ENCODE measurements at regions not wholly inside any gene's neighbourhood (a gene's known extent, or its start where the extent isn't known, plus 50 kb on each side); places are given as distances from the start of the nearest gene placed in this dataset.
"Not testable (repeated sequence)": the region's sequence is repeated elsewhere in the genome, so short reads cannot be mapped to it uniquely, and the experiment has no call there.

DNA sequence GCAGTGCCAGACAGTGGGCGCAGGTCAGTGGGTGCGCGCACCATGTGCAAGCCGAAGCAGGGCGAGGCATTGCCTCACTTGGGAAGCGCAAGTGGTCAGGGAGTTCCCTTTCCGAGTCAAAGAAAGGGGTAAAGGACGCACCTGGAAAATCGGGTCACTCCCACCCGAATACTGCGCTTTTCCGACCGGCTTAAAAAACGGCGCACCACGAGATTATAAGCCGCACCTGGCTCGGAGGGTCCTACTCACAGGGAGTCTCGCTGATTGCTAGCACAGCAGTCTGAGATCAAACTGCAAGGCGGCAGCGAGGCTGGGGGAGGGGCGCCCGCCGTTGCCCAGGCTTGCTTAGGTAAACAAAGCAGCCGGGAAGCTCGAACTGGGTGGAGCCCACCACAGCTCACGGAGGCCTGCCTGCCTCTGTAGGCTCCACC lies 77.9 kb downstream of the NR4A2 start:
- DNase-seq: peak; percentile 0

DNA sequence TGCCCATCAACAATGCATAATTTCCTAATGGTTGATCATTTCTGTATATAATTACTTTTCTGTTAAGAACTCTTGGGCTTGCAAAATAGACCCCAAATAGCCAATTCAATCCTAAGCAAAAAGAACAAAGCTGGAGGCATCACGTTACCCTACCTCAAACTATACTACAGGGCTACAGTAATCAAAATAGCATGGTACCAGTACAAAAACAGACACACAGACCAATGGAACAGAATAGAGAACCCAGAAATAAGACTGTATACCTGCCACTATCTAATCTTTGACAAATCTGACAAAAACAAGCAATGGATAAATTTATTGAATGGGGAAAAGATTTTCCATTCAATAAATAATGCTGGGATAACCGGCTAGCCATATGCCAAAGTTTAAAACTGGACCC lies 78.8 kb downstream of the NR4A2 start:
- DNase-seq: no peak

DNA sequence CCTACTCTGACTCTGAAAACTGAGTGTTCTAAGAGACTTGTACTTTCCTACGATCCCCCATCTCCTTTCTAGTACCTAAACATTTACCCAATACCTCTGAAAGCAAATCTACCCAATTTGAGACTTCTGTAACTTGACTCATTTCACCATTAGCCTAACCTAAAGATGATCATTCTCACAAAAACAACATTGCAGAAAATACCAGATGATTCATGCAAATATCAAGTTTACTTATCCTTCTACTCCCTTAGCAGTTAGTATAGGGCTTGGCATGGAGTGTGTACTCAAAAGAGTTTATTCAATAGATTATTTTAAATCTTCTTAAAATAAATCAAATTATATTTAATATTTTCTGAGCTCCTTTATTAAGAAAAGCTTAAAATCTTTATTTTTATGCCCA lies 89.6 kb downstream of the NR4A2 start:
- no peak for DNase-seq

DNA sequence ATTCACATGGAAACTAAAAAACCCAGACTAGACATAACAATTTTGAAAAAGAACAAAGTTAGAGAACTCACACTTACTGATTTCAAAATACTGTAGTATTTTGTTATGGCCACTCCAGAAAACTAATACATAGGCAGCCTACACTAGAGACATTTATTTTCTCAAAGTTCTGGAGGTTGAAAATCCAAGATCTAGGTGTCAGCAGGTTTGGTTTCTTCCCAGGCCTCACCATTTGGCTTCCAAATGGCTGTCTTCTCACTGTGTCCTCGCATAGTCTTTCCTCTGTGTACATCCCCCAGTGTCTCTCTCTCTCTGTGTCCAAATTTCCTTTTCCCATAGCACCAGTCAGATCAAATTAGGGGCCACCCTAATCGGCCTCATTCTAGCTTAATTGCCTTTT lies 95.0 kb downstream of the NR4A2 start:
- DNase-seq: no peak

DNA sequence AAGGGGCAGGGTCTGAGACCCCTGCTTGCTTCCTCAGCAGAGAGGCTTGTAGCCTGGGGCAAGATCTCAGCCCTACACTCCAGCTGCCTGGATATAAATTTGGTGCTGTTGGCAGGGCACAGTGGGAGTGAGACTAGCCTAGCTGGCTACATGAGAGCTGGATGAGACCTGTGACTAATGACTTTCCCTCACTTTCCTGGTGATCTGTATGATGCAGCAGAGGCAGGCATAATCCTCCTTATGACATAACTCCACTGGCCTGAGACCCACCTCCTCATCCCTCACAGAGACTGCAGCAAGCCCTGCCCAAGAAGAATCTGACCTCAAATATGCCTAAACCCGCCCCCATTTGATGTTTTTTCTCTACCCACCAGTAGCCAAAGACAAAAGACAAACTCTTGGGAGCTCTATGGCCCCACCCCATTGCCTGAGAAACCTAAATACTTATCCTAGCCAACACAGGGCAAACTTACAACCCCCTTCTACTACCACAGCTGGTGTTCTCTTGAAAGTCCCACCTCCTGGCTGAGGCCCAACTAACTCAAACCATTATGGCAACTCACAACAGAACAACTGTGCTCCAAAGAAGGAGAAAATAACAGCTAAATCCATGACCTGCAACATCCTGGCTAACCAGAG lies 102.7 kb downstream of the NR4A2 start:
- no peak for DNase-seq

DNA sequence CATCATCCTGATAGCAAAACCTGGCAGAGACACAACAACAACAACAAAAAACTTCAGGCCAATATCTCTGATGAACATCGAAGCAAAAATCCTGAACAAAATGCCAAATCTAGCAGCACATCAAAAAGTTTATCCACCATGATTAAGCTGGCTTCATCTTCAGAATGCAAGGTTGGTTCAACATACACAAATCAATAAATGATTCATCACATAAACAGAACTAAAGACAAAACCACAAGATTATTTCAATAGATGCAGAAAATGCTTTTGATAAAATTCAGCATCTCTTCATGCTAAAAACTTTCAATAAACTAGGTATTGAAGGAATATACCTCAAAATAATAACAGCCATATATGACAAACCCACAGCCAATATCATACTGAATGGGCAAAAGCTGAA lies 109.2 kb downstream of the NR4A2 start:
- DNase-seq: not testable (repeated sequence)

DNA sequence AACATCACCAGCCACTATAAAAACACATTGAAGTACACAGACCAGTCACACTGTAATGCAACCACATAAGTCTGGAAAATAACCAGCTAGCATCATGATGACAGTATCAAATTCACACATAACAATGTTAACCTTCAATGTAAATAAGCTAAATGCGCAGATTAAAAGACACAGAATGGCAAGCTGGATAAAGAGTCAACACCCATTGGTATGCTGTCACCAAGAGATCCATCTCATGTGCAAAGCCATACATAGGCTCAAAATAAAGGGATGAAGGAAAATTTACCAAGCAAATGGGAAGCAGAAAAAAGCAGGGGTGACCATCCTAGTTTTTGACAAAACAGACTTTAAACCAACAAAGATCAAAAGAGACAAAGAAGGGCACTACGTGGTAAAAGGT lies 110.8 kb downstream of the NR4A2 start:
- no peak for DNase-seq

DNA sequence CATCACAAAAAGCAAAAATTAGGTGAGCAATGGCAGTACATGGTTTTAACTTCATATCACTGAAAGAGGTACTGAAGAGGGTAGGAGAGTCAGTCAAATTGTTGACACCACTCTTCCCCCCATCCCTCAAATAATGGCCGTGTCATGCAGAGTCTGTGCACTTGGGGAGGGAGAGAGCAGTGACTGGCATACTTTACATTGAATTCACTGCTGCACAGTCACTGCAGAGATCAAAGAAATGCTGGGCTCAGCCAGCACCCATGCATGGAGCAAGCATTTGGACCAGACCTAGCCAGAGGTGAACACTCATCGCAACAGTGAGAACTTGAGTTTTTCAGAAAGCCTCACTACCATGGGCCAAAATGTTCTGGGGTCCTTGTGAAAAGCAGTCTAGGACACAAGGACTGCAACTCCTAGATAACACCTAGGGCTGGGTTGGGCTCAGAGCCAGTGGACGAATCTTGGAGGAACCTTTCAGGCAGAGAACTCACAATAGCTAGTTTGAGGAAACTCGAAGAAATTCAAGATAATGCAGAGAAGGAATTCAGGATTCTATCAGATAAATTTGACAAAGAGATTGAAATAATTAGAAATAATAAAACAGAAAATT lies 112.9 kb downstream of the NR4A2 start:
- DNase-seq: no peak

DNA sequence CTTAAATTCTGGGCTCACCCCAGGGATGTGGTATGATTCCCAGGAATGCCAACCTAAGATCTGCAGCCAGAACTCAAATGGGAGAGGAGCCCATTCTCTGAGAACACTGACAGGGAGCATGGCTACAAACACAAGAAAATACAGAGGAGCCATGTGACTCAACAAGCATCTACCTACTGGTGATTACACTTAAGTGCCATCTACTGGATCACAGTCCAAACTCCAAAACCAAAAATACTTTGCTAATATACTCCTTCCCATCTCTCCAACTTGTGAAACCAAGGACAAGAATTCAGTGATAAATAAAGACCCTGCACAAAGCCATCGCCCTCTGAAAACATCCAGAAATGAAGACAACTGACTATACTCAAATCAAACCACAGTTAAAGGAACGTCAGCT lies 116.9 kb downstream of the NR4A2 start:
- no peak for DNase-seq

DNA sequence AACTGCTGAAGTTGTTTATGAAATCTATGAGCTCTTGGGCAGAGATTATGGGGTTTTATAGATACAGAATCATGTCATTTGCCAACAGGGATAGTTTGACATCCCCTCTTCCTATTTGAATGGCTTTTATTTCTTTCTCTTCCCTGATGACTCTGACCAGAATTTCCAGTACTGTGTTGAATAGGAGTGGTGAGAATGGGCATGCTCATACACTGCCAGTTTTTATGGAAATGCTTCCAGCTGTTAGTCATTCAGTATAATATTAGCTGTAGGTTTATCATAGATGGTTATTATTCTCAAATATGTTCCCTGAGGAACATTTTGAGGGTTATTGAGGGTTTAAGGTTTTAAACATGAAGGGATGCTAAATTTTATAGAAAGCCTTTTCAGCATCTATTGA lies 121.2 kb downstream of the NR4A2 start:
- no peak for DNase-seq

DNA sequence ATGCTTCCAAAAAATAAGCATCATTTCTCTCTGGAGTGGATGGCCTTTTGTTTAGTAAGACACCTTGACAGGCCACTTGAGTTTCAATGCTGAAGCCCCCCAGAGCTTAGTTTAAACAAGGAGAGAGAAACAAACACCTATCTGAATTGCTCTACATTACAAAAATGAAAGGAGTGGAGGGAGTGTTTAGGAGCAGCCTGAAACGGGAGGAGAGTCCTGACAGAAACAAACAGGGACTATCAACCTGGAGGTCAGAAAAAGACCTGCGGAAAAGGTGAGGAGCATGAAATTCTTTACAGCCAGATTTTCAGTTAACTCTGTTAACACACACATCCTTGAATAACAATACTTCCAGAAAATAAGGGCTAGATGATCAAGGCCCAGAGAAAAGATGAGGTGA lies 126.2 kb downstream of the NR4A2 start:
- DNase-seq: no peak

DNA sequence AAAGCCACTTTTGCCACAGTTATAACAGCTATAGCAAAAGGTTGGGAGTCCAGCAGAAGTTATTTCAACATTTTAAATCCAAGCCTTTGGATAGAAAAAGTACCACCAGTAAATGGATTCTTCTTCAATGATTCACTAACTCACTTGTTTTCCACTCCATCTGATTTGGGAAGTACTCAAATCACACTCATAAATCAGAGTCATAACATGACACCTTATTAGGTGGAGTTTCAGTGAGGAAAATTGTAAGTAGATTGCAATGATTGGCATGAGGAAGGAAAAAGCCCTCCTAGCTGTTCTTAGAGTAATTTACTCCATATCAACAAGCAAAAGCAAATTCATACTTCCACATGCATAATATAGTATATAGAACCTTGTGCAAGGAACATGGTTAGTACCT lies 132.9 kb downstream of the NR4A2 start:
- no peak for DNase-seq

DNA sequence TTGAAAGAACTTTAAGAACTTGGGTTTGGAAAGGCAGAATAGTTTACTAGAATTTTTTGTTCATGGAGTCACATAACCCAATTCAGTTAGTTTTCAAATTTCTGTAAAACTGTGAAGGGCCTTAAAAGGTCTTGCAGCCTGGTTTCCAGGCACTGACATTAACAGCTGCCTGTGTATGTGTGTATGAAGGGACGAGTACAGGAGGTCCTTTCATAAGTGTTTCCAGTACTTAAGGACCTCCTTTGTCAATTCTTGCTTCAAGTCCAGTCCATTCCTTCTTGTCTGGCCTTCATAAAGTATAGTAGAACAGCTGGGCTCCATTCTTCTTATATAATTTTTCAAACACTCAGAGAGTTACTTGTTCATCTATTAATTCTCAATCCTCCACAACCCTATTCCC lies 136.5 kb downstream of the NR4A2 start:
- DNase-seq: no peak

DNA sequence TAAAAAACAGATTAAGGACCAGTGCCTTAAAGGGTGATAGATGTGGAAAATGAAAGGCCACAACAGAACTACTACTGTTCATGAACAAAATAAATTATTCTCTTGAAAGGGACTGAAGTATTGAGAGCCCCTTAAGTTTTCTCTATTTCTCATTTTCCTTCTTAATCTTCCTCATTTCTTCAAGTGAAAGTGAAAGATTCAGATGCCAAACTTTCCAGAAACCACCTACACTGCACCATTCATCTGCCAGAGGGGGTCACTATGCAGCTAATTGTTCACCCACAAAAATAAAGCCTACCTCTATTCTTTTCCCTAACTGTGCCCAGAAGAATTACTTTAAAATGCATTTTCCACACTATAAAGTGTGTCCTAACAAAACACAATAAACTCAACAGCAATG lies 140.1 kb downstream of the NR4A2 start:
- DNase-seq: no peak

DNA sequence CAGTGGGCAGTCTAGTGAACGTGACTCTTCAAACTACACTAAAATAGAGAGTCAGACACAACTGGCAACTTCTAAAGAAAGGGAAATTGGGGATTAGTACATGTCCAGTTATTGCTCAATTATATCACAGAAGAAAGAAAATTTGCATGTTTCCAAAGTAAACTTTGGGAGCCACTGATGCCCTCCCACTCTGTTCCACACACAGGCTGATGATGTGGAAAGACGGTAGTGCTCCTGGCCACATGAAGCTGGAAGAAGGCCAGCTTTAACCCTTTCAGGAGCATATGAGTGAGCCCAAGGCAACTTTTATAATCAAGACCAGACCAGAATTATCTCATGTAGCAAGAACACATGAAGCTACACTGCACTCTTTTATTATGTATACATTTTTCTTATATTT lies 141.0 kb downstream of the NR4A2 start:
- DNase-seq: no peak

DNA sequence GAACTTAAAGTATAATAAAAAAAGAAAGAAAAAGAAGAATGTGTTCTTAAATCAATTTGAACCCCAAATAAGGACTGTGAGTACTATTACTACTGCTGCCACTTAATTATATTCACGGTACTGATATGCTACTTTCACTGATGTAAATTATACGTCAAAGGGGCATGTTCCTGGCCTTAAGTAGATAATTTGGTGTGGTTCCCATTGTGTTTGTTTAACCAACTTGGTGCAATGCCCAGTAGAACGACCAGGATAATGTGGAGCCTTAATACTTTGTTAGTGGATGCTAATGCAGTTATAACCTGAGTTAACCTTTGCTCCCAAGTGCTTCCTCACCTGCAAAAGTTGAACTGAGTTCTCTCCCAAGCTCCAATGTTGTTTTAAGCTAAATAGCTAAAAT lies 142.0 kb downstream of the NR4A2 start:
- no peak for DNase-seq

DNA sequence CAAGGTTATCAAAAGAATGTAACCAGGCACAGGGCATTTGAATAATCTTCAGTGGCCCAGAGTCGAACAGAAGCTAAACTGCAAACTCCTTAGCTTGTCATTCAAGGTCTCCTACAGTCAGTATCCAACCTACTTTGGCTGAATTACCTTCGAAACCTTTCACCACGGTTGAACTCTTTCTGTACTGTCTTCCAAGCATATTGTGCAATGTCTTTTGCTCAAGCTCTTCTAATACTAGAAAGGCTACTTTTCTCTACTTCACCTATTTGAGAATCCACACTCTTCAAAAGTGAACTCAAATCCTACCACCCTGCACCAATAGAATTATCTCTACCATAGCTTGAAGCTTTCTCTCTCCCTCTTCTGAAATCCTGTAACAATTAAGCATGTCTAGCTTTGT lies 142.9 kb downstream of the NR4A2 start:
- no peak for DNase-seq

DNA sequence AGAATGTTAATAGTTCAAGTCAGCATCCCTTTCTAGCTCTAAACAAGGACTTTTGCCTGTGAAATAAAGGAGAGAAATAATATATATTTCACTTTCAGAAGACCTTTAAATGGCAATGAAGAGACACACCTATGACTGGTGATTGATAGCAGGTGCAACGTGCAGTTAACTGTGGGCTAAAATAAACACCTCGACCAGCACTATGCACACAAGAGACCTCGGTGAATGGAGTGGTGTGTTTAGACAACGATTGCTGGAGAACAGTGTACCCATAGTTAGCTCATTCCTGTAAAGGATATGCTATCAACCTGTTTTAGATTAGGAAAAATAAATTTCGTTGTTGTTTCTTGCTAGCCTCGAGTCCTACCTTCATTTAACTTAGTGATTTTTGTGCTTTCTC lies 143.4 kb downstream of the NR4A2 start:
- DNase-seq: no peak

DNA sequence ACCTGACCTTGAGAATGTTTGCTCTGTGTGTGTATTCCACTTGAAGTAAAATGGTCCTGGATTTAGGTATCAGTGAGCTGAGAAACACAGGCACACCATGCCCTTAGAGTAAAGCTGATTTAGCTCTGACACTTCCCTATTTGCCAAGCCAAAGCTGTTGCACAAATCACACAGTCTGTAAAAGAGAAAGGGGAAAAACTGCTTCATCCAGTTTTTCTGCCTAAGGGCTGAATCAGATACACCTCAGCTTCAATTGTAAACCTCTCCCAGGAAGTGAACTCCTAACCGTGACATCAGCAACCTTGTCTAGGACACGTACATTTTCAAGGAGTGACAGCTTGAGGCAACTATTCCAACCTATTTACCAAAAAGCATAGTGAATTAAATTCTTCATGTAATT lies 150.4 kb downstream of the NR4A2 start:
- peak; percentile 38 for DNase-seq

DNA sequence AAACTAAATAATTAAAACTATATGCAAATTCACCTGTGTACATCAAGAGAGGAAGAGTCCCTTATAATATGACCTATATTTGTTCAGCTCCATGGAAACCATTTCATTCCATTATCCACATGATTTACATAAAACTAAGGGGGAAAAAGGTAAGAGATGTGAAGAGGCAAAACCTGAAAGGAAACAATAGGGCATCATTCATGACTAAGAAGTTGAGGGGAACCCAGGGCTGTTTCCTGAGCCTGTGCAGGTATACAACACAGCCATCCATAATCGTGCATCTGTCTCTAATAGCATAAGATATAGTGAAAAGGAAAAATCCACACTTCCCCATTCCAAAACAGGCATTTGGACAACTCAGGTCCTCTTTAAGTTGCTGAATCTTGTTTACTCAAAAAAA lies 151.3 kb downstream of the NR4A2 start:
- DNase-seq: no peak

DNA sequence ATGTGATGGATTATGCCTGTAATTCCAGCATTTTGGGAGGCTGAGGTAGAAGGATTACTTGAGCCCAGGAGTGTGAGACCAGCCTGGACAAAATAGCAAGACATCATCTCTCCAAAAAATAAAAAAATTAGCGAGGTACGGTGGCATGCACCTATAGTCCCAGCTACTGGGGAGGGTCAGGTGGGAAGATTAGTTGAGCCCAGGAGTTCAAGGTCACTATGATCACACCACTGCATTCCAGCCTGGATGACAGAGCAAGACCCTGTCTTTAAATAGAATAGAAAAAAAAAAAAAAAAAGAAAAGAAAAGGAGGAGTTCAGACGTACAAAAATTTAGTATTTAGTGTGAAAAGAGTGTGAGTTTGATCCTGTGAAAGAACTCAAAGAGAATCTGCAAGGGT lies 154.9 kb downstream of the NR4A2 start:
- DNase-seq: no peak

DNA sequence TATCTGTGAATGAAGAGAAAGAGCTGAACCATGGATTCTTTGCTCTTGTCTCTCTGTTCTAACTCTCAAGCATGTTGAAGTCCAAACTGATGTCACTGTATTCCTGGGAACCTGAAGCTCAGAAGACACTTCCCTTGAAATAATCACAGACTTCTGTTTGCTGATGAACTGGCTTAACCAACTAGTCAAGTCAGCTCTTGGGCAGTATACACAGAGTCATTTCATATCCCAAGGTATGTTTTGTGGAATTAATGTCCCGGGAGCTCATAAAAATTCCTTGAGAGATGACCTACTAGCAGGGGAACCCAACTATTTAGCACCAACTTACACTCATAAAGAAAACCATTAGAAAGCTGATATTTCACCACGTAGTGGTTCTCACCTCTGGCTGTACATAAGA lies 156.6 kb downstream of the NR4A2 start:
- DNase-seq: no peak

DNA sequence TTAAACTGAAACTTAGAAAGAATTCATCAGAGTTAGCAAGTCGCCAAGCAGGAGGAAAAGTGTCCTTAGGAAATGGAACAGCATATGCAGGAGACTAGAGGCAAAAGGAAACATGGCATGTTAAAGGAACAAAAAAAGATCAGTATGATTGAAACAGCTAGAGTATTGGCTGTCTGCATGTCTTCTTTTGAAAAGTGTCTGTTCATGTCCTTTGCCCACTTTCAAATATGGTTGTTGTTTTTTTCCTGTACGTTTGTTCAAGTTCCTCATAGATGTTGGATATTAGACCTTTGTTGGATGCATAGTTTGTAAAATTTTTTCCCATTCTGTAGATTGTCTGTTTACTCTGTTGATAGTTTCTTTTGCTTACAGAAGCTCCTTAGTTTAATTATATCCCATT lies 161.6 kb downstream of the NR4A2 start:
- no peak for DNase-seq

DNA sequence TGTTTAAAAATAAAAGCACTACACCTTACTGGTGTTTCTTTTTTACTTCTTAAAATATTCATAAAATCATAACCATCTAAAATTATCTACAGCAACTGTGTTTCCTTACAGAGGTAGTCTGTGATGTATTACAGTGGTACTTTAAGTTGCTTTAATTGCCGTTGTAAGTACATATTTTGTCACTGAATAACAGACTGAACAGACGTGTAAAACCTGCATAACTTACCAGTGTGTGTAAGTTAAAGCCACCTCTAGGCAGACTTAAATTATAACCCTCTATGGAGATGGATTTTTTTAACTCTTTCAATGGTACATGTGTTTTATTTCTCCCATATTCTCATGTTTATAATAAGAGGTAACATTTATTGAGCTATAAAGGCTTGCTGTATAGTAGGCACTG lies 166.8 kb downstream of the NR4A2 start:
- DNase-seq: no peak

All from left kidney (tissue), 1 donor.